ENCODE measurements at regions not wholly inside any gene's neighbourhood (a gene's known extent, or its start where the extent isn't known, plus 50 kb on each side); places are given as distances from the start of the nearest gene placed in this dataset.

GRCh38 chr17:14594690-14595089, 293.8 kb downstream of the HS3ST3B1 start:
- TF ChIP-seq, protein P1, sequence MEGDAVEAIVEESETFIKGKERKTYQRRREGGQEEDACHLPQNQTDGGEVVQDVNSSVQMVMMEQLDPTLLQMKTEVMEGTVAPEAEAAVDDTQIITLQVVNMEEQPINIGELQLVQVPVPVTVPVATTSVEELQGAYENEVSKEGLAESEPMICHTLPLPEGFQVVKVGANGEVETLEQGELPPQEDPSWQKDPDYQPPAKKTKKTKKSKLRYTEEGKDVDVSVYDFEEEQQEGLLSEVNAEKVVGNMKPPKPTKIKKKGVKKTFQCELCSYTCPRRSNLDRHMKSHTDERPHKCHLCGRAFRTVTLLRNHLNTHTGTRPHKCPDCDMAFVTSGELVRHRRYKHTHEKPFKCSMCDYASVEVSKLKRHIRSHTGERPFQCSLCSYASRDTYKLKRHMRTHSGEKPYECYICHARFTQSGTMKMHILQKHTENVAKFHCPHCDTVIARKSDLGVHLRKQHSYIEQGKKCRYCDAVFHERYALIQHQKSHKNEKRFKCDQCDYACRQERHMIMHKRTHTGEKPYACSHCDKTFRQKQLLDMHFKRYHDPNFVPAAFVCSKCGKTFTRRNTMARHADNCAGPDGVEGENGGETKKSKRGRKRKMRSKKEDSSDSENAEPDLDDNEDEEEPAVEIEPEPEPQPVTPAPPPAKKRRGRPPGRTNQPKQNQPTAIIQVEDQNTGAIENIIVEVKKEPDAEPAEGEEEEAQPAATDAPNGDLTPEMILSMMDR (IDR thresholded peaks at IDR 0.05; ENCODE audit: low read depth, low read length), result no peak
- TF ChIP-seq EZH2phosphoT487 (IDR thresholded peaks at IDR 0.05; ENCODE audit: low read depth), result no peak
